Osteoblast (primary cell): ENCODE measurements at regions not wholly inside any gene's neighbourhood (a gene's known extent, or its start where the extent isn't known, plus 50 kb on each side); places are given as distances from the start of the nearest gene placed in this dataset.
A peak's percentile ranks its signal among the peaks of the same experiment; 100 is the strongest.

ENCODE experiments used
- DNase-seq: peaks from one replicate; pipeline ENCODE4 v3.0.0; 2011; ENCODE audit warnings: low spot score, mixed read lengths; ENCODE audit not compliant: insufficient read length; ENCODE audit errors: missing footprints
- H2AFZ ChIP-seq: 2 replicates; pipeline ENCODE4 v1.6.0; 2011; ENCODE audit warnings: mild to moderate bottlenecking, low read length
- H3K27ac ChIP-seq: 2 replicates; pipeline ENCODE4 v1.5.1; 2011; ENCODE audit warnings: mild to moderate bottlenecking, low read depth, low read length, moderate library complexity
- H3K27me3 ChIP-seq: 2 replicates; pipeline ENCODE4 v1.6.0; 2012; ENCODE audit warnings: mild to moderate bottlenecking, control low read depth, inconsistent platforms, low read length, moderate library complexity; ENCODE audit not compliant: insufficient read depth
- H3K36me3 ChIP-seq: 2 replicates; pipeline ENCODE4 v1.5.1; 2011; ENCODE audit warnings: mild to moderate bottlenecking, low read length, control low read depth, moderate library complexity; ENCODE audit not compliant: insufficient read depth
- H3K4me1 ChIP-seq: 2 replicates; pipeline ENCODE4 v1.5.1; 2011; ENCODE audit warnings: mild to moderate bottlenecking, low read length, control low read depth, moderate library complexity; ENCODE audit not compliant: insufficient read depth
- H3K4me2 ChIP-seq: 2 replicates; pipeline ENCODE4 v1.6.0; 2011; ENCODE audit warnings: mild to moderate bottlenecking, low read length; ENCODE audit not compliant: insufficient read depth
- H3K4me3 ChIP-seq: fragments of 200-600 bp; sonication (generic); 3 replicates; pipeline ENCODE4 v1.5.1; 2012; ENCODE audit warnings: mild to moderate bottlenecking, low read length, inconsistent platforms; ENCODE audit not compliant: insufficient read depth
- H3K79me2 ChIP-seq: 2 replicates; pipeline ENCODE4 v1.6.0; 2012; ENCODE audit warnings: mild to moderate bottlenecking, low read length, control low read depth, inconsistent platforms; ENCODE audit not compliant: insufficient read depth
- H3K9me3 ChIP-seq: 2 replicates; pipeline ENCODE4 v1.5.1; 2011; ENCODE audit warnings: low read depth, low read length, control low read depth
- H4K20me1 ChIP-seq: 2 replicates; pipeline ENCODE4 v1.6.0; 2012; ENCODE audit warnings: mild to moderate bottlenecking, low read length, control low read depth; ENCODE audit not compliant: insufficient read depth
- TF ChIP-seq, protein P1 (sequence below): IDR thresholded peaks from 2 replicates; pipeline ENCODE4 v1.5.1; 2011; ENCODE audit warnings: mild to moderate bottlenecking, low read depth, low read length, moderate library complexity; ENCODE audit errors: extremely low read depth

DNA sequence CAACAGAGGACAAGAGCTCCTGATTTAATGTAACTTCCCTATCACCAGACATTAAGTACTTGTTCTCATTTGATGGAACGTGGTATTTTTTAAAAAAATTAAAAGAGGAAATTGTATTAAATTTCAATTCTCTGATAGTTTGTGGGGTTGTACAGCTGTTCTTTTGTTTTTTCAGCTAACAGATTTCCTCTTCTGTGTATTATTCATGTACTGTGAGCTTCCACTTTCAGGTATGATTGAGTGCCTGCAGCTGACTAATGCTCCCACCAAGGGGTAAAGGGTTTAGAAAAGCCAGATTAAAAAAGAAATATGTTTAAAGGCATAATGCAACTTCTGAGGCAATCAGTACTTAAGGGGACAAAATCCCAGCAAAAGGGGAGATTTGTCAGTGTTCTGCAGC, 117.7 kb upstream of the ACTBL2 start:
- no peaks in the 10 kb centered on the region for H3K9me3 ChIP-seq
- H3K4me1 ChIP-seq, result peaks cover 8% of the 10 kb centered on the region
- peaks cover 13% of the 10 kb centered on the region for H3K27me3 ChIP-seq
- H3K4me2 ChIP-seq, result no peak overlapping the region
- H3K4me3 ChIP-seq, result no peak overlapping the region
- no peak for DNase-seq
- TF ChIP-seq, protein P1, sequence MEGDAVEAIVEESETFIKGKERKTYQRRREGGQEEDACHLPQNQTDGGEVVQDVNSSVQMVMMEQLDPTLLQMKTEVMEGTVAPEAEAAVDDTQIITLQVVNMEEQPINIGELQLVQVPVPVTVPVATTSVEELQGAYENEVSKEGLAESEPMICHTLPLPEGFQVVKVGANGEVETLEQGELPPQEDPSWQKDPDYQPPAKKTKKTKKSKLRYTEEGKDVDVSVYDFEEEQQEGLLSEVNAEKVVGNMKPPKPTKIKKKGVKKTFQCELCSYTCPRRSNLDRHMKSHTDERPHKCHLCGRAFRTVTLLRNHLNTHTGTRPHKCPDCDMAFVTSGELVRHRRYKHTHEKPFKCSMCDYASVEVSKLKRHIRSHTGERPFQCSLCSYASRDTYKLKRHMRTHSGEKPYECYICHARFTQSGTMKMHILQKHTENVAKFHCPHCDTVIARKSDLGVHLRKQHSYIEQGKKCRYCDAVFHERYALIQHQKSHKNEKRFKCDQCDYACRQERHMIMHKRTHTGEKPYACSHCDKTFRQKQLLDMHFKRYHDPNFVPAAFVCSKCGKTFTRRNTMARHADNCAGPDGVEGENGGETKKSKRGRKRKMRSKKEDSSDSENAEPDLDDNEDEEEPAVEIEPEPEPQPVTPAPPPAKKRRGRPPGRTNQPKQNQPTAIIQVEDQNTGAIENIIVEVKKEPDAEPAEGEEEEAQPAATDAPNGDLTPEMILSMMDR, result no peak
- H3K36me3 ChIP-seq, result no peaks in the 10 kb centered on the region
- no peaks in the 10 kb centered on the region for H4K20me1 ChIP-seq
- H3K79me2 ChIP-seq, result no peaks in the 10 kb centered on the region
- no peak overlapping the region for H3K27ac ChIP-seq
- no peak overlapping the region for H2AFZ ChIP-seq

DNA sequence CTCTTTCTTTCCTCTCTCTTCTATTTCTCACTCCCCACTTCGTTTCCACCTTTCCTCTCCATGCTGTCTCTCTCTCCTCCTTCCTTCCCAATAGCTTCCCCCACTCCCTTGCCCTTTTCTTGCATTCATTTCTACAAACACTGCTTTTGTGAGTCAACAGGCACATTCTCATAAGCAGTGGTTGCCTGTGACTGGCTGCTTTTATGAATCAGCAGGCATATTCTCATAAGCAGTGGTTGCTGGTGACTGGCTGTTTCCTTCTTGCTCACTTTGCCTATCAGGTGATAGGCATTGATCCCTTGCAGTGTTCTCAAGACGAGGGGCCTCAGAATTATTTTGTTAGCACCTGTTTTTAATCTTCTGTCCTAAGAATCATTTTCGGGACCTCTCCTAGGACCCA, 116.1 kb upstream of the ACTBL2 start:
- Histone ChIP-seq H3K4me3 (no peak overlapping the region), H3K36me3 (no peaks in the 10 kb centered on the region), H2AFZ (peak overlapping the region; percentile 66), H3K4me1 (peaks cover 8% of the 10 kb centered on the region), H3K9me3 (no peaks in the 10 kb centered on the region), H3K4me2 (peak overlapping the region; percentile 4), H4K20me1 (no peaks in the 10 kb centered on the region), H3K27ac (no peak overlapping the region), H3K27me3 (peaks cover 9% of the 10 kb centered on the region), H3K79me2 (no peaks in the 10 kb centered on the region)
- TF ChIP-seq, protein P1, result no peak
- peak; percentile 85 for DNase-seq

DNA sequence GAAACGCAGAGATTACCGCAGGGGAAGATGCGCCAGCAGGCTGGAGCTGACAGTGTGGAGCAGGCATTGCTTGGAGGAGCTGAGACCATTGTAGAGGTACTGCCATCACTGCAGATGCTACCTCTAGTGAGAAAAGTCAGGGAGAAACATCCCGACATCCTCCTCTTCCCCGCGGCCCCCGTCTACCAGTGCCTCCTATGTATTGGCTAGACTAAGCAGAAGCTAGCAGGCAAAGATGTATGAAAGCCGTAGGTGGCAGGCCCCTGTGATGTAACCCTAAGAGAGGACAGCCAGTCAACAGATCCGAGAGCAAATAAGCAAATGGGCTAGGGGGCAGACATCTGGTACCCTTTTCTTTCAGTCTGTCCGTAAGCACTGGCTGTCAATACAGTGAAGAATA, 115.5 kb upstream of the ACTBL2 start:
- no peaks in the 10 kb centered on the region for H3K9me3 ChIP-seq
- H3K36me3 ChIP-seq, result no peaks in the 10 kb centered on the region
- H2AFZ ChIP-seq, result no peak overlapping the region
- peaks cover 8% of the 10 kb centered on the region for H3K4me1 ChIP-seq
- no peaks in the 10 kb centered on the region for H4K20me1 ChIP-seq
- no peak overlapping the region for H3K27ac ChIP-seq
- no peak overlapping the region for H3K4me3 ChIP-seq
- TF ChIP-seq, protein P1, result no peak
- H3K79me2 ChIP-seq, result no peaks in the 10 kb centered on the region
- H3K4me2 ChIP-seq, result peak overlapping the region; percentile 4
- peak; percentile 23 for DNase-seq
- H3K27me3 ChIP-seq, result peaks cover 9% of the 10 kb centered on the region

DNA sequence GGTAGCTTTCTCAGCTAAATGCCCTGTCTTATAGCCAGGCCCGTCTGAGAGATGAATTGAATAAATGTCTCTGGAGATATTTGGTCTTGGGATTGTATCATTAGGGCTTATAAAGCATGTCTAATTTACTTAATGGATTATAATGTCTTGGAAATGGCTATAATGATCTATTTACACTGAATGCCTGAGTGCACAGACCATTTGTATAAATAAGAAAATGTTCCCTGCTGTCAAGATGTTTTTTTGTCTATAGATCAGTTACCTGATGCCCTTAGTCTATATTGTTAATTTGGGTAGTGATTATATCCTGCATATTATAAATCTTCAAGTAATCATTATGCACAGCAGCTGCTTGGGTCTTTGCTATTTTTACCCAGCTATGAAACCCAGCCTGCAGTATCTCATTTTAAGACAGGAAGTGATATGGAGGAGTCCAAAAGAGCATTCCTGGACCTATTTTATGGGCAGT, 112.9 kb upstream of the ACTBL2 start:
- H3K4me2 ChIP-seq, result no peak overlapping the region
- peaks cover 8% of the 10 kb centered on the region for H3K4me1 ChIP-seq
- TF ChIP-seq, protein P1, result no peak
- DNase-seq, result no peak
- H3K27me3 ChIP-seq, result no peaks in the 10 kb centered on the region
- no peaks in the 10 kb centered on the region for H4K20me1 ChIP-seq
- no peak overlapping the region for H3K27ac ChIP-seq
- no peak overlapping the region for H3K4me3 ChIP-seq
- H3K79me2 ChIP-seq, result no peaks in the 10 kb centered on the region
- H3K9me3 ChIP-seq, result no peaks in the 10 kb centered on the region
- H3K36me3 ChIP-seq, result no peaks in the 10 kb centered on the region
- H2AFZ ChIP-seq, result no peak overlapping the region
